Superior temporal gyrus (tissue), 1 donor: ENCODE measurements at regions not wholly inside any gene's neighbourhood (a gene's known extent, or its start where the extent isn't known, plus 50 kb on each side); places are given as distances from the start of the nearest gene placed in this dataset.

Experiments used
- DNase-seq: peaks from one replicate; pipeline ENCODE4 v3.0.0-alpha.2; 2016; ENCODE audit errors: extremely low spot score

DNA sequence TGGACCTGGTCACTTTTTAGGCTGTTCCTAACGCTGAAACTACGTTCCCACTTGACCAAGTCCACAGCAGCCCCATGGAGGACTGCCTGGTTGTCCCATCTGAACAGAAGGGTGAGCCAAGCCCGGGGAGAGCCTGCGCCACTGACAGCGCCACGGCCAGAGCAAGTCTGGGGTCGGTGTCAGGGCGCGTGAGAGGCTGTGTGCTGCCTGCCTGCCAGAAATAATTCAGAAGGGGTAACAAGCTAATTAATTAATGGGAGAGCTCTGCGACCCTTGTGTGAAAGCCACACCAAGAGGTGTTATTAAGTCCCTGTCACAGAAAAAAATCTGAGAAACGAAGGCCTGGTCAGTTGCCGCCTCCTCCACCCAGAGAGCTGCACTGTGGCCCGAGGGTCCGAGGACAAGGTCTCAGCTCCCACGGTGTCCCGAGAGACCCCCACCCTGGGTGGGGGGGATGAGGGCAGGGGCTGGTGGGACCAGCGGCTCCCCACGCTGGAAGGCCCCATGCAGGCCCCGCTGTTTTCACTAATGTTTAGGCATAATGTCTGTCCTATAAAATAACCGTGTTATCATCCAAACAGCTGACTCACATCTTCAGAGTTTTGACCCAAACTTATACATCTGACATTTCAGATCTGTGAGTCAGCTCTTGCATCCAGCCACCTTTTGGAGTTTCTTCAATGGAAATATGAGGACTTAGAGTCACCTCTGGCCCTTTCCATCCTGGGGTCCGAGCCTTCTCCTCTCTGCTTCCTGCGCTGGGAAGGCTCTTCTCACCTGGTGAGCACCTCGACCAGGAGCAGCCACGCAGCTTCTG is 58.5 kb downstream of the DLL1 start:
- no peak for DNase-seq

- no peak for DNase-seq
These were observed 59.3 kb downstream of the DLL1 start for GRCh38 chr6:170231293-170232185.

- no peak for DNase-seq
These were observed 60.2 kb downstream of the DLL1 start for GRCh38 chr6:170230520-170231292.

DNA sequence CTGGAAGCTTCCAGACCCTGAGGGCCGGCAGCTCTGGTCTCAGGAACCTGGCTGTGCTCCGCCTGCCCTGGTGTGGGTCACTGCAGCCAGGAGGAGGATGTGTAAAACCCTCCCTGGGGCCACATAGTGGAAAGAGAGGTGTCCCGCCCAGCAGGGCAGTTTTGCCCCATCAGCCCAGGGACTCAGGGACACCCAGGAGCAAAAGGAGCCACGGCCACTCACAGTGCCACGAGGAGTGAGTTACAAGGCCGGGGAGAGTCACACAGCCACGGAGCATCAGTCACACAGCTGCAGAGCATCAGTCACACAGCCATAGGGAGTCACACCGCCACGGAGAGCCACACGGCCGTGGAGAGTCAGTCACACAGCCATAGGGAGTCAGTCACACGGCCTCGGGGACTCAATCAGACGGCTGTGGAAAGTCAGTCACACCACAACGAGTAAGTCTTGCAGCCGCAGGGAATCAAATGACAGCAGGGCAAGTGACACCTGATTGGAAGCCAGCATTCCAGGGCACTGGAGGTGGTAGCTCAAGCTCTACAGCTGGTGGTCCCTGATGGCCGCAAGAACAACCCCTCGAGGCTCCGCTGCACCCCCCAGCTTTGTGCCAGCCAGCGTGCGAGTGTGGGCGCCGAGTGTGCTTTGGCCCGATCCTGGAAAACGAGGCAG is 60.9 kb downstream of the DLL1 start:
- DNase-seq = no peak

- DNase-seq = no peak
These were observed 61.5 kb downstream of the DLL1 start for GRCh38 chr6:170229396-170229795.

DNA sequence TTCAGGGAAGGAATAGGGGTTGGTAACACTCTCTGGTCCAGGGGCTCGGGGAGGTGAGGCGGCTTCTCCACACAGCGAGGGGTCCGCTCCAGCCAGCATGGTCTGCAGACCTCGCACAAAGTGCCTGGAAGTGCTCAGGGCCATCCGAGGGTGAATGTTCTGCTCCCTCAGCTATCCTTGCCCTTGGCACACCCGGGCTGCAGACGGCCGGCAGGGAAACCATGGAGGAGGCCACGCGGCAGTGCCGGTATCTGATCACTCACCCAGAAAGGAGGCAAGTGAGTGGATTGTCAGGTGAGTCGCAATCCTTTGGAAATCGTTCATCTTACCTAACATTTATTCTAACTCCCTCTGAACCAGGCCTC is 62.0 kb downstream of the DLL1 start:
- no peak for DNase-seq

GRCh38 chr6:170227996-170228945 is 62.6 kb downstream of the DLL1 start:
- no peak for DNase-seq

DNA sequence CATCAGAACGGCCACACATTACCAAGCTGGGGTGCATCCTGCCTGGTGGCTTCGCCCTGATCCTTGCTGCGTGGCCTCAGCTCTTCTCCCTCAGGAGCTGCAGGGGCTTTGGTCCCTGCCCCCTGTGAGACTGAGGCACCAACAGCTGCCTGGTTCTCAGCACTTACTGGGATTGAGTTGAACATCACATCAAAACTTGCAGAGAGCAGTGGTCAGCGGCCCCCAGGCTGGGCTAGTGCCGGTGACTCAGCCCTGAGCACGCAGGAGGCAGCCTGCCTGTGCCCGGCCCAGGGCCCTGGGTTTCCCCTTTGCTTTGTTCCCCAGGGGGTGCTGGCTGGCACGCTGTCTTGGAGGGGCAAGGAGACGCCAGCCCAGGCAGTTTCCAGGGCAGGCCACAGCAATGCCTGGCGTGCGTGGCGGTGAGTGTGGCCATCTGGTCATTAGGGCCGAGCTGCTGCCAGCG is 63.3 kb downstream of the DLL1 start:
- no peak for DNase-seq

- DNase-seq = no peak
These were observed 64.2 kb downstream of the DLL1 start for GRCh38 chr6:170226647-170227046.

DNA sequence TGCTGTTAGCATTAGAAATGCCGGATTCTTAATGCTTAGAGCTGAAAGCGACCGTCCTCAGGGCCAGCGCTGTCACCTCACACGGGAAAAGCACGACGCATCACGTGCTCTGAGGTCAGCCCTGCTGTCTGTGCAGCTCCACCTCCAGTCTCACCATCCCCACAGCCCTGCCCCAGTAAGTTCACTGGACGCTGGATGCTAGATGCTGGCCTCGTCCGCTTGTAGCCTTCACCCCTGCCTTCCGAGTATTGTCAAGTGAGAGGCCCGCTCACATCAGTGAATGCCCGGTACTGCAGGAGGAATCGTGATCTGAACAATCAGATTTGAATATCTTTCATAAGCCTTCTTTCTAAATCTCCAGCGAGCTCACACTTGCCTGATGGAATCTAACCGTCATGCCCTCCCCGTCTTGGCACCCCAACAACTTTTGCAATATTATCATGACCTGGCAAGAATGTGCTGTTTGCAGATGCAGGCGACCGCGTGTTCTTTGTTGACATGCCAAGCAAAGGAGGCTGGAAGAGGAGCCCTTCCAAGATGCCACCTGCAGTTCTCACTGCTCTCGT is 64.9 kb downstream of the DLL1 start:
- no peak for DNase-seq

DNA sequence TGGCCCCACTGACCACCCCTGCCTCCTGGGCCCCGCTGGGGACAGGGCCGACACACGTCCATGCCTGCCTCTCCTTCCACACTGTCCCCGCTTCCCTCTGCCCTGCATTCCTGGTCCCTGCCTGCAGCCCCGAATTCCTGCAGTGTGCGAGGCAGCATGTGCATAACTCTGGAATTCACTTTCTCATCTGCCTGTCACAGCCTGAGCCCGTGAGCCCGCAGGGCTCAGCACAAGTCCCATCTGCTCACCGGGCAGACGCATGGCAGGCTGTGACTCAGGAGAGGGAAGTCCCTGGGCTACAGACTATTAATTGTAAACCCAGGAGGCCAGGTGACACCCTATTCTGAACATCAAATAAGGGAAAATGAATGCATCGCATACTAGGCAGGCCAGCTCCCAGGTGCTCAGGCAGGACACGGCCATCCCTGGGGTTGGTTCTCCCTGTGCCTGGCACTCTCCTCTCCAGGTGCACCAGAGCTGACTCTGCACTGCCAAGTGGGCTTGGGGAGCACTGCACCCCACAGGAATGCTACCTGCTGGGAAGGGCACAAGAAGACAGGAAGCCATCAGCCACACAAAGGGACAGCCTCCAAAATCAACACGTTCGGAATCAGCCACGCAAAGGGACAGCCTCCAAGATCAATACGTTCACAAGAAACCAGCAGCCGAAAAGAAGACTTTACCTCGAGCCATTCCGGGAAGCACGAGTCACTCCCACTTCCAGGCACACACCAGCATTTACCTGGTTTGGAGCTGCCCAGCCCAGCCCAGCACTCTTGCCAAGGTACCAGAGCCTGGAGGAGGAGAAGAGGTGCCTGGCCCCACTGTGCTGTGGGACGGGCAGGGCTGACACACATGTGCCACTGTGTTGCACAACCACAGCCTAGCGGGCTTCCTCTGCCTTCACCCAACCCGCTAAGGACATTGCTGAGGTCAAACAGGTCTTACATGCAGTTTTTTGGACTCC is 65.9 kb downstream of the DLL1 start:
- no peak for DNase-seq

DNA sequence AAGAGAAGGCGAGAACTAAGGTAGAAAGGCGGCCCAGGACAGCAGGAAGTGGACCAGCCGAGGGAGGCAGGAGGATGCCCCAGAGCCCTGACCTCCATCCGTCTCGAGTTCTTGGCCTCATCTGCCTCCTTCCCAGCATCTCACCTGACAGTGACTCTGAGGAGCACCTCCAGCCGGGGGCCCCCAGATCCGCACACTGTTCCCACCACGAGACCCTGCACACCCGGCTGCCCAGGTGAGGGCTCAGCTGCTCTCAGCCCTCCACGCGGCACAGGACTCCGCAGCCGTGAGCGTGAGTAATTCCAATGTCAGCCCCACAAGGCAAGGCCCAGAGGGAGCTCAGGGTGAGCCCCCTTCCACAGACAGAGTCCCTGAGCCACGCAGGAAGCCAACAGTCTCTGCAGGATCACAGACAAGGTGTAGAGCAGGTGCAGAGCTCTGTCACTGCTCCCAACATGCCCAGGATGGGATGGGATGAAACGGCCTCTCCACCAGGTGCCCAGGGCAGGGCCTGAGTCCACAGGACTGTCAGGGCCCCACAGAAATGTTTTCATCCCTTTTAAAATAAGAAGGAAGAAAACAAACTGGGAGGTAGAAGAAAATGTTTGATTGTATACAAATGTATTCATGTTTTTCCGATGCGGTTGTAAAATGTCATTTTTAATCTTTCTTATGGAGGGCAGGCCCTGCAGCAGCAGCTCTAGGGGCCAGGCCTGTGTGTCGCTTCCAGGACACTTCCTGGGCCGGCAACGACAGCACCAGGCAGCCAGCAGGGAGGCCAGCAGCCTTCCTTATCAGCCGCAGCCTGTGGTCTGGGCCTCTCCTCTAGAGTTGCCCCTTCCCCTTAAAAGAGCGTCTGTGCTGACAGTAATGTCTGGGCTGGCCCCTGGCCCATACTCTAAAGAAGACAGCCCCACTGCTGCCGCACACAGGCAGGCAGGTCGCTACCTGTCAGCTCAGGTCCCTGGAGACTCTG is 66.9 kb downstream of the DLL1 start:
- no peak for DNase-seq

DNA sequence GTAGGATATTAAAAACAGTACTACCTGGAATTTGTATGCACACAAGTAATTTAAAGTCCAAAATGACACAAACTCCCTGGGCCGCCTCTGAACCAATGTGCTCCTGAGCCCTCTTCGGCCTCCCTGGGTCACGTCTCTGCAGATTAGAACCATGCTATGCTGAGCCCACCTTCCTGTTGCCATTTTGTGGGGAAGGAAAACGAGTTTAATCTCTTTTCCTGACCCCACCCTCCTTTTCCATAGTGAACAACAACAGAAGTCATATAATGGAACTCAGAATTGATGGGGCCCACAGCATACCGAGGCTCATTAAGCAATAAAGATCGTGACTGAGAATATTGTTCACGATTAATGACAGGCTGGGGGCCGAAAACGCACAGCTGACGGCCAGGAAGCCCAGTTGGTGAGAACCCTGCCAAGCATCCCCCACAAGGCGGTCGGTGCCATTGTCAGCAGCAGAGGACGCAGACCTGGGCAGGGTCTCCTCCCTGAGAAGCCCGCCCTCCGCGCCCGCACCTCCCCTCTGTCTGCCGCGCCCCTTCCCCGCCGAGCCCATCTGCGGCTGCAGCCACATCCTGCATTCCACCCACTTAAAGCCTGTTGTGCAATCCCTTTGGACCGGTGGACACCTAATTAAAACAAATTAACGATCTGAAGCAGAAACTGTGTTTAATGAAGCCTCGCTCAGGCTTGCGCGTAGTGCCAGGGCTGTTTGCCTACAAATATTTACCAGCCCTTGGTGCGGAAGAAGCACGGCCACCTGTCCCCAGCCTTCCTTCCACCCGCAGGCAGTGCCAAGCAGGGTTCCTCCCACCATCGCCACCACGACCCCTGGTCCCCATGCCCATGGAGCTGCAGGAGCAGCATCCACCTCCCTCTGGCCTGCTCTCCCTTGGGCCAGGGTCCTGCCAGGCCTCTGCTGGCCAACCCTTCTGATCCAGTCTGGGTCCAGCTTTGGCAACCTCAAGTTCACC is 68.1 kb downstream of the DLL1 start:
- DNase-seq = no peak

DNA sequence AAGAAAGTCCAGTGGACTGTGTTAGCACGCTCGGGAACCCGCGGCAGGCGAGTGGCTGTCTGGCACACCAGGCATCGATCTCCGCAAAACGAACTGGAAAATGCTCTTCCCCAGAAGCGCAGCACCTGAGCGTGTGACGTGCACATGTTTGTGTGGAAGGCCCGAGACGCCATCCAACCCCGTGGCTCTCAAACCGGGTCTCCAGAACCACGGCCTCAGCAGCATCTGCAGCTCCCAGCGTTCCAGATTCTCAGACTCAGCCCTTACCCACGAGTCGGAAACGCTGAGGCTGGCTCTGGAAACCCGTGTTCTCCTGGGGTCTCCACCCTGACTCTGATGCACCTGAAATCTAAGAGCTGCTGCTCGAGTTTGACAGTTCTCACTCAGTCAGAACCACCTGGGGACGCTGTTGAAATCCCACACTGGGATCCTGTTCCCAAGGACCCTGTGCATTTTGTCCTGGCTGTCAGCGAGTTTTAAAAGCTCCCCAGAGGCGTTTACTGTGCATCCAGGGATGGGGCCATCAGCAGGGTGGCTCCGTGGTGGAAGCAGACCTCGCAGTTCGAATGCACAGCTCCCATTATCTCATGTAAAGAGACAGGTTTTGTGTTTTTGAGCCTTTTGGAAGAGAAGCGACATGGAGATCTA is 69.0 kb downstream of the DLL1 start:
- DNase-seq = no peak

DNA sequence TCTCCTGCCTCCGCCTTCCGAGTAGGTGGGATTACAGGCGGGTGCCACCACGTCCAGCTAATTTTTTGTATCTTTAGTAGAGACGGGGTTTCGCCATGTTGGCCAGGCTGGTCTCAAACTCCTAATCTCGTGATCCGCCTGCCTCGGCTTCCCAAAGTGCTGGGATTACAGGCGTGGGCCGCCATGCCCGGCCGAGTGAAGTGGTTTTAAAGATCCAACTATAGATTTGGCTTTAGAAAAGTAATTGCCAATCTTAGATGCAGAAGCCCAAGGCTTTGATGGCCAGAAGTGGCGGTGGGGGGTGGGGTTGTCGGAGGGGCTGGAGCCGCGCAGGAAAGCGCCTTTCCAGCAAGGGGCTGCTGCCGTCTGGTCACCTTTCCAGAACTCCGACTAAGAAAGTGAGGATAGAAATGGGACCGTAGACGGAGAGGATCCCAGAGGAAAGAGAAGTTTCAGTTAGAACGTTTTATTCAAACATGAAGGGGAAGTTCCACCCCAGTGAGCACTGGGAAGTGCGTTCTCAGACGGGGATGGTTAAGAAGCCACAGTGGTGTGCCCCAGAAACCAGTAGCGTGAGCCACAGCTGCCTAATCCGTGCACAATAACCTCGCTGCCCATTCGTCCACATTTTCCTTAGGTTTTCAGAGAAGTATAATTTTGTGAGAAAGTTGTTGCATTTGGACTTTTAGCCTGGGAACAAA is 69.7 kb downstream of the DLL1 start:
- no peak for DNase-seq
